CD14-positive monocyte (primary cell): ENCODE measurements at regions not wholly inside any gene's neighbourhood (a gene's known extent, or its start where the extent isn't known, plus 50 kb on each side); places are given as distances from the start of the nearest gene placed in this dataset.

Experiments used
- DNase-seq, 3 donors: peaks; one replicate each; pipeline ENCODE4 v3.0.0-alpha.2; 2011 to 2022
- H2AFZ ChIP-seq: 2 replicates; pipeline ENCODE4 v1.6.0; 2012; ENCODE audit warnings: mild to moderate bottlenecking, low read depth, low read length, inconsistent platforms; ENCODE audit not compliant: insufficient read depth, poor library complexity, severe bottlenecking
- H3K27ac ChIP-seq, 2 donors: 1 replicate in 1 of 2; 2 replicates in 1 of 2; pipeline ENCODE4 v1.5.1; 2012 to 2013; ENCODE audit warnings: low read length in 2 of 2, control low read depth in 1 of 2, inconsistent platforms in 1 of 2, low read depth in 1 of 2, mild to moderate bottlenecking in 1 of 2
- H3K27me3 ChIP-seq, 2 donors: one replicate each; pipeline versions ENCODE4 v1.6.0 to v1.6.1; 2011 to 2013; ENCODE audit warnings: low read length in 2 of 2; ENCODE audit not compliant: control insufficient read depth in 2 of 2, insufficient read depth in 2 of 2
- H3K36me3 ChIP-seq, 2 donors: replicated peaks in 1 of 2; 1 replicate in 1 of 2; 2 replicates in 1 of 2; pipeline versions ENCODE4 v1.5.1 to v1.6.1; 2012 to 2013; ENCODE audit warnings: low read length in 2 of 2, control low read depth in 1 of 2, inconsistent platforms in 1 of 2, mild to moderate bottlenecking in 1 of 2; ENCODE audit not compliant: insufficient read depth in 2 of 2, control insufficient read depth in 1 of 2
- H3K4me1 ChIP-seq, 2 donors: 1 replicate in 1 of 2; 2 replicates in 1 of 2; pipeline versions ENCODE4 v1.5.1 to v1.6.1; 2012 to 2013; ENCODE audit warnings: low read length in 2 of 2, control low read depth in 1 of 2, inconsistent platforms in 1 of 2, mild to moderate bottlenecking in 1 of 2, moderate library complexity in 1 of 2; ENCODE audit not compliant: insufficient read depth in 2 of 2, control insufficient read depth in 1 of 2
- H3K4me2 ChIP-seq: replicated peaks from 2 replicates; pipeline ENCODE3; 2012; ENCODE audit warnings: low read length, moderate library complexity, mild to moderate bottlenecking; ENCODE audit not compliant: poor library complexity, severe bottlenecking; ENCODE audit errors: extremely low read depth
- H3K4me3 ChIP-seq, 3 experiments: fragments of 200-600 bp in 1 of 3; sonication (generic) in 1 of 3; replicated peaks in 1 of 3; 1 replicate in 2 of 3; 2 replicates in 1 of 3; pipeline ENCODE4 v1.5.1; 2011 to 2013; ENCODE audit warnings: low read length in 3 of 3, mild to moderate bottlenecking in 3 of 3, control low read depth in 2 of 3, low read depth in 2 of 3, inconsistent platforms in 1 of 3, moderate library complexity in 1 of 3
- H3K79me2 ChIP-seq: 2 replicates; pipeline ENCODE4 v1.6.0; 2012; ENCODE audit warnings: mild to moderate bottlenecking, control low read depth, inconsistent platforms, low read length, moderate library complexity; ENCODE audit not compliant: insufficient read depth
- H3K9ac ChIP-seq: 2 replicates; pipeline ENCODE4 v1.6.0; 2017; ENCODE audit warnings: low read length, mild to moderate bottlenecking; ENCODE audit not compliant: insufficient read depth, poor library complexity, severe bottlenecking
- H3K9me3 ChIP-seq, 2 donors: replicated peaks in 1 of 2; 1 replicate in 1 of 2; 2 replicates in 1 of 2; pipeline versions ENCODE4 v1.5.1 to v1.6.1; 2012 to 2013; ENCODE audit warnings: low read length in 2 of 2, control low read depth in 1 of 2; ENCODE audit not compliant: control insufficient read depth in 1 of 2, insufficient read depth in 1 of 2
- H4K20me1 ChIP-seq: 2 replicates; pipeline ENCODE4 v1.6.0; 2012; ENCODE audit warnings: mild to moderate bottlenecking, low read length, control low read depth, moderate library complexity; ENCODE audit not compliant: insufficient read depth
- H3K27ac Mint-ChIP-seq, 7 donors: one replicate each; pipeline ENCODE4 v1.8.0; 2020; ENCODE audit warnings: mild to moderate bottlenecking in 7 of 7, mixed read lengths in 7 of 7, moderate library complexity in 6 of 7, inconsistent platforms in 2 of 7
- H3K27me3 Mint-ChIP-seq, 3 donors: one replicate each; pipeline ENCODE4 v1.8.0; 2021 to 2022; ENCODE audit warnings: low read depth in 3 of 3, mild to moderate bottlenecking in 3 of 3, mixed read lengths in 3 of 3, moderate library complexity in 3 of 3, inconsistent platforms in 1 of 3
- H3K36me3 Mint-ChIP-seq, 2 donors: one replicate each; pipeline ENCODE4 v1.8.0; 2020; ENCODE audit warnings: mixed read lengths in 2 of 2, inconsistent platforms in 1 of 2, mild to moderate bottlenecking in 1 of 2
- H3K4me1 Mint-ChIP-seq: one replicate; pipeline ENCODE4 v1.8.0; 2020; ENCODE audit warnings: mild to moderate bottlenecking, mixed read lengths
- H3K4me3 Mint-ChIP-seq, 2 donors: one replicate each; pipeline ENCODE4 v1.8.0; 2020; ENCODE audit warnings: mild to moderate bottlenecking in 2 of 2, mixed read lengths in 2 of 2, moderate library complexity in 1 of 2
- H3K9me3 Mint-ChIP-seq, 7 donors: one replicate each; pipeline ENCODE4 v1.8.0; 2020 to 2022; ENCODE audit warnings: mixed read lengths in 7 of 7, mild to moderate bottlenecking in 6 of 7, moderate library complexity in 6 of 7, inconsistent platforms in 2 of 7
- WGBS: methylation state at CpG from one replicate; pipeline ENCODE4 v1.1.5; 2013; ENCODE audit warnings: missing lambda C conversion rate; ENCODE audit not compliant: insufficient coverage; 5-methylcytosine and 5-hydroxymethylcytosine counted together
- intact Hi-C, 2 donors: fragments of 100-400 bp; cut with micrococcal nuclease; formaldehyde crosslinking; loops; one replicate each; pipeline versions ENCODE4 v1.15.0 to v1.15.1; 2023
- TF ChIP-seq, protein P1 (sequence below): fragments of 200-600 bp; IDR thresholded peaks from one replicate; pipeline ENCODE4 v1.8.0; 2022; ENCODE audit warnings: antibody characterized with exemption, mild to moderate bottlenecking

DNA sequence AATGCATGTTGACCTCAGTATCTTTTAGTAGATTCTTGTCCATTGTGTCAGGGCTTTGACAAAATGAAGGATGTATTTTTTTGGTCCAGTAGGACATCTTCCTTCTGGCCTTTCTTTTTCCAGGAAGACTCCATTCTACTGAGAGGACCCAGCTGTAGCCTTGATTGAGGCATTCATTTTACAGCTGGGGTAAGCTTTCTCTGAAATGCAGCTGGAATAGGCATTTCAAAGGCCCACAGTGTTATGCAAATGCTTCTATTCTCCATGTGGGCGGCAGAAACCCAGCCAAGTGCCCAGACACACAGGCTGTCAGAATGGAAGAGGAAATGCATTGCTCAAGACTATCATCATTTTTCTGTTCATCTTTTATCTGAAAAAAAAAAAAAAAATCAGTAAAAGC, 629.0 kb upstream of the CDH8 start:
- H3K79me2 ChIP-seq = no peaks in the 10 kb centered on the region
- Mint-ChIP-seq H3K4me3 (no peak overlapping the region), H3K36me3 (no peaks in the 10 kb centered on the region), H3K4me1 (no peaks in the 10 kb centered on the region), H3K9me3 (peaks cover 0 to 11% (median 3%) of the 10 kb centered on the region in 7 donors), H3K27me3 (peaks cover 0 to 2% (median 0%) of the 10 kb centered on the region in 3 donors), H3K27ac (no peak overlapping the region)
- intact Hi-C loops = no loop called here
- no peak overlapping the region for H2AFZ ChIP-seq
- H3K27me3 ChIP-seq = no peaks in the 10 kb centered on the region
- no peaks in the 10 kb centered on the region for H4K20me1 ChIP-seq
- no peak for DNase-seq
- H3K36me3 ChIP-seq = no peaks in the 10 kb centered on the region
- H3K9me3 ChIP-seq = peaks cover 0 to 4% of the 10 kb centered on the region in 2 donors
- no CpG with 5 or more reads among the region's 1 CpG for WGBS
- H3K4me1 ChIP-seq = no peaks in the 10 kb centered on the region
- H3K4me3 ChIP-seq = no peak overlapping the region
- H3K27ac ChIP-seq = no peak overlapping the region
- no peak overlapping the region for H3K4me2 ChIP-seq
- H3K9ac ChIP-seq = no peak overlapping the region
- TF ChIP-seq, protein P1, sequence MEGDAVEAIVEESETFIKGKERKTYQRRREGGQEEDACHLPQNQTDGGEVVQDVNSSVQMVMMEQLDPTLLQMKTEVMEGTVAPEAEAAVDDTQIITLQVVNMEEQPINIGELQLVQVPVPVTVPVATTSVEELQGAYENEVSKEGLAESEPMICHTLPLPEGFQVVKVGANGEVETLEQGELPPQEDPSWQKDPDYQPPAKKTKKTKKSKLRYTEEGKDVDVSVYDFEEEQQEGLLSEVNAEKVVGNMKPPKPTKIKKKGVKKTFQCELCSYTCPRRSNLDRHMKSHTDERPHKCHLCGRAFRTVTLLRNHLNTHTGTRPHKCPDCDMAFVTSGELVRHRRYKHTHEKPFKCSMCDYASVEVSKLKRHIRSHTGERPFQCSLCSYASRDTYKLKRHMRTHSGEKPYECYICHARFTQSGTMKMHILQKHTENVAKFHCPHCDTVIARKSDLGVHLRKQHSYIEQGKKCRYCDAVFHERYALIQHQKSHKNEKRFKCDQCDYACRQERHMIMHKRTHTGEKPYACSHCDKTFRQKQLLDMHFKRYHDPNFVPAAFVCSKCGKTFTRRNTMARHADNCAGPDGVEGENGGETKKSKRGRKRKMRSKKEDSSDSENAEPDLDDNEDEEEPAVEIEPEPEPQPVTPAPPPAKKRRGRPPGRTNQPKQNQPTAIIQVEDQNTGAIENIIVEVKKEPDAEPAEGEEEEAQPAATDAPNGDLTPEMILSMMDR = no peak

DNA sequence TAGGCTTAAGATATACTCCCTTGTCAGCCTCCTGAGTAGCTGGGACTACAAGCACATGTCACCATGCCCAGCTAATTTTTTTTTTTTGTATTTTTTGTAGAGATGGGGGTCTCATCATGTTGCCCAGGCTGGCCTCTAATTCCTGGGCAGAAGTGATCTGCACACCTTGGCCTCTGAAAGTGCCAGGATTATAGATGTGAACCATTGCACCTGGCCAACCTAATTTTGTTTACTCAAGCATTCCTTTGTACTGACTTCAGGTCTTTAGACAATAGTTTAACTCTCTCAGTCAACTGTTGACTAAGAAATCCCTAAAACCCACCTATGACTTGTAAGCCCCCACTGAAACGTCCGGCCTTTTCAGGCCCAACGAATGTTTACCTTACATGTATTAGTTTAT, 628.3 kb upstream of the CDH8 start:
- Histone ChIP-seq H3K9ac (no peak overlapping the region), H3K27ac (no peak overlapping the region), H3K4me3 (no peak overlapping the region), H2AFZ (no peak overlapping the region), H3K4me2 (no peak overlapping the region), H3K9me3 (no peaks in the 10 kb centered on the region), H4K20me1 (no peaks in the 10 kb centered on the region), H3K27me3 (no peaks in the 10 kb centered on the region), H3K36me3 (no peaks in the 10 kb centered on the region), H3K4me1 (no peaks in the 10 kb centered on the region), H3K79me2 (no peaks in the 10 kb centered on the region)
- no peak overlapping the region for H3K4me3 Mint-ChIP-seq
- DNase-seq = no peak
- no peaks in the 10 kb centered on the region for H3K36me3 Mint-ChIP-seq
- peaks cover 0 to 2% (median 0%) of the 10 kb centered on the region in 3 donors for H3K27me3 Mint-ChIP-seq
- peaks cover 0 to 12% (median 3%) of the 10 kb centered on the region in 7 donors for H3K9me3 Mint-ChIP-seq
- no peaks in the 10 kb centered on the region for H3K4me1 Mint-ChIP-seq
- WGBS = no CpG with 5 or more reads among the region's 3 CpGs
- H3K27ac Mint-ChIP-seq = no peak overlapping the region
- TF ChIP-seq, protein P1 = no peak
- intact Hi-C loops = no loop called here
